Hepatocyte (in vitro differentiated cells): ENCODE measurements at regions not wholly inside any gene's neighbourhood (a gene's known extent, or its start where the extent isn't known, plus 50 kb on each side); places are given as distances from the start of the nearest gene placed in this dataset.

ENCODE experiments used
- CTCF ChIP-seq: fragments of 200-600 bp; sonication (generic); IDR thresholded peaks from 2 replicates; pipeline ENCODE4 v1.5.1; 2016; ENCODE audit warnings: antibody characterized with exemption, mild to moderate bottlenecking; ENCODE audit not compliant: poor library complexity
- EZH2phosphoT487 ChIP-seq: fragments of 200-600 bp; sonication (generic); IDR thresholded peaks from one replicate; pipeline ENCODE4 v1.6.1; 2018; ENCODE audit warnings: antibody characterized with exemption, mild to moderate bottlenecking, low read depth, moderate library complexity; ENCODE audit not compliant: unreplicated experiment, severe bottlenecking

GRCh38 chr7:83273699-83274098 lies 111.0 kb upstream of the PCLO start:
- TF ChIP-seq EZH2phosphoT487, result no peak
- TF ChIP-seq CTCF, result no peak
